Brain microvascular endothelial cell (primary cell): ENCODE measurements at regions not wholly inside any gene's neighbourhood (a gene's known extent, or its start where the extent isn't known, plus 50 kb on each side); places are given as distances from the start of the nearest gene placed in this dataset.

Source experiments
- DNase-seq: peaks from one replicate; pipeline ENCODE4 v3.0.0-alpha.2; 2020
- H3K27ac ChIP-seq: fragments of 250-450 bp; sonication (Bioruptor Pico); 2 replicates; pipeline ENCODE4 v1.5.1; 2020; ENCODE audit warnings: mild to moderate bottlenecking, moderate library complexity
- H3K27me3 ChIP-seq: fragments of 250-450 bp; sonication (Bioruptor Pico); replicated peaks from 2 replicates; pipeline ENCODE4 v1.5.1; 2020; ENCODE audit warnings: mild to moderate bottlenecking
- H3K36me3 ChIP-seq: fragments of 250-450 bp; sonication (Bioruptor Pico); replicated peaks from 2 replicates; pipeline ENCODE4 v1.5.1; 2020; ENCODE audit warnings: mild to moderate bottlenecking
- H3K4me3 ChIP-seq: 2 replicates; pipeline ENCODE4 v1.5.1; 2011; ENCODE audit warnings: low read depth, mild to moderate bottlenecking, control low read depth, low read length, moderate library complexity
- in situ Hi-C: cut with HindIII; loops from 2 replicates; pipeline ENCODE4 v1.10.0; 2017; ENCODE audit warnings: low sequenced_read_pairs, low pct_ligation_motif_present
- TF ChIP-seq, protein P1 (sequence below): IDR thresholded peaks from 2 replicates; pipeline ENCODE4 v1.5.1; 2011; ENCODE audit warnings: low read depth, mild to moderate bottlenecking, moderate library complexity, low read length, control low read depth, inconsistent platforms; ENCODE audit errors: missing control alignments

GRCh38 chr6:86476311-86476710 lies 461.0 kb upstream of the HTR1E start:
- TF ChIP-seq, protein P1, sequence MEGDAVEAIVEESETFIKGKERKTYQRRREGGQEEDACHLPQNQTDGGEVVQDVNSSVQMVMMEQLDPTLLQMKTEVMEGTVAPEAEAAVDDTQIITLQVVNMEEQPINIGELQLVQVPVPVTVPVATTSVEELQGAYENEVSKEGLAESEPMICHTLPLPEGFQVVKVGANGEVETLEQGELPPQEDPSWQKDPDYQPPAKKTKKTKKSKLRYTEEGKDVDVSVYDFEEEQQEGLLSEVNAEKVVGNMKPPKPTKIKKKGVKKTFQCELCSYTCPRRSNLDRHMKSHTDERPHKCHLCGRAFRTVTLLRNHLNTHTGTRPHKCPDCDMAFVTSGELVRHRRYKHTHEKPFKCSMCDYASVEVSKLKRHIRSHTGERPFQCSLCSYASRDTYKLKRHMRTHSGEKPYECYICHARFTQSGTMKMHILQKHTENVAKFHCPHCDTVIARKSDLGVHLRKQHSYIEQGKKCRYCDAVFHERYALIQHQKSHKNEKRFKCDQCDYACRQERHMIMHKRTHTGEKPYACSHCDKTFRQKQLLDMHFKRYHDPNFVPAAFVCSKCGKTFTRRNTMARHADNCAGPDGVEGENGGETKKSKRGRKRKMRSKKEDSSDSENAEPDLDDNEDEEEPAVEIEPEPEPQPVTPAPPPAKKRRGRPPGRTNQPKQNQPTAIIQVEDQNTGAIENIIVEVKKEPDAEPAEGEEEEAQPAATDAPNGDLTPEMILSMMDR: no peak
- no peak for DNase-seq
- H3K27me3 ChIP-seq: no peaks in the 10 kb centered on the region
- in situ Hi-C loops: no loop called here
- no peaks in the 10 kb centered on the region for H3K36me3 ChIP-seq
- no peak overlapping the region for H3K4me3 ChIP-seq
- no peak overlapping the region for H3K27ac ChIP-seq

DNA sequence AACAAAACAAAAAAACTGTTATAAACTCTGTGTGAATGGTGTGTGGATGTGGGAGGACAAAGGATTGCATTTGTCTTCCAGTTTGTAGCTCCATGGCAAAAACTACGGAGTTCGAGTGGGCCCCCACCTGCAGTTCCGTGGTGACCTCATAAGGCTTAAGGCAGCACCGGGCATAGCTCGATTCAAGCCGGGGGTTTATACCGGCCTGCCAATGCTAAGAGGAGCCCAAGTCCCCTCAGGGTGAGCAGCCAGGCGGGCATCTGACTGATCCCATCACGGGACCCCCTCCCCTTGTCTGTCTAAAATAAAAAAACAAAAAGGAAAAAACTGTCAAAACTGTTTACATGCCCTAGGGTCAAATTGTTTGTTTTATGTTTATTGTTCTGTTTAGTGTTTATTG lies 463.2 kb upstream of the HTR1E start:
- TF ChIP-seq, protein P1: no peak
- no peak for DNase-seq

DNA sequence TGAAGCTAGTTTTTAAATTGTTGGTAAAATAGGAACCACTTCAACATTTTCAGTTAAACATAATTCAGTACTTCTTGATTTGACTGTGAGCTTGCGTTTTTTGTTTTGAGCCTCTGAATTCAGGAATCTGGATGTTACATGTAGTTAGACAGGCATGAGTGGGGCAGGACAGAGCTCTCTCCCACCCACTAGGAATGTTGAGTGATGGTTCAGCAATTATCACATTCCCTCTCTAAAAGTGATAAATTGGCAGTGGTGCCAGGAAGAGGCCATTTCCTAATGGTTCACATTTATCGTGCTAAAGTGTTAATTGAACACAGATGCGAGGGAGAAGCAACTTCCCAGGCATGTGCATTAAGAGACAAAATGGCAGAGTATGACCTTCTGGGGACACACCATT lies 465.5 kb upstream of the HTR1E start:
- H3K36me3 ChIP-seq: no peaks in the 10 kb centered on the region
- no peak overlapping the region for H3K4me3 ChIP-seq
- TF ChIP-seq, protein P1: no peak
- no peak overlapping the region for H3K27ac ChIP-seq
- H3K27me3 ChIP-seq: no peaks in the 10 kb centered on the region
- no peak for DNase-seq
- in situ Hi-C loops: no loop called here

More for the DNA sequence above, 463.2 kb upstream of the HTR1E start:
- Histone ChIP-seq H3K4me3 (no peak overlapping the region), H3K27me3 (no peaks in the 10 kb centered on the region), H3K27ac (no peak overlapping the region), H3K36me3 (no peaks in the 10 kb centered on the region)
- in situ Hi-C loops: no loop called here

GRCh38 chr6:86459978-86460377 lies 477.4 kb upstream of the HTR1E start:
- no peak for DNase-seq
- Histone ChIP-seq H3K27me3 (no peaks in the 10 kb centered on the region), H3K4me3 (no peak overlapping the region), H3K27ac (no peak overlapping the region), H3K36me3 (no peaks in the 10 kb centered on the region)
- TF ChIP-seq, protein P1: no peak
- in situ Hi-C loops: no loop called here

GRCh38 chr6:86456821-86457220 lies 480.5 kb upstream of the HTR1E start:
- TF ChIP-seq, protein P1: no peak
- in situ Hi-C loops: no loop called here
- H3K27me3 ChIP-seq: no peaks in the 10 kb centered on the region
- DNase-seq: no peak
- no peak overlapping the region for H3K27ac ChIP-seq
- no peaks in the 10 kb centered on the region for H3K36me3 ChIP-seq
- H3K4me3 ChIP-seq: no peak overlapping the region

GRCh38 chr6:86453232-86453631 lies 484.1 kb upstream of the HTR1E start:
- DNase-seq: no peak
- no peaks in the 10 kb centered on the region for H3K27me3 ChIP-seq
- in situ Hi-C loops: no loop called here
- H3K36me3 ChIP-seq: no peaks in the 10 kb centered on the region
- no peak overlapping the region for H3K4me3 ChIP-seq
- H3K27ac ChIP-seq: no peak overlapping the region
- TF ChIP-seq, protein P1: no peak
